ENCODE measurements at regions not wholly inside any gene's neighbourhood (a gene's known extent, or its start where the extent isn't known, plus 50 kb on each side); places are given as distances from the start of the nearest gene placed in this dataset.
"Not testable (repeated sequence)": the region's sequence is repeated elsewhere in the genome, so short reads cannot be mapped to it uniquely, and the experiment has no call there.

- no peak for DNase-seq
Measured at GRCh38 chr3:72165317-72165716, 380.4 kb upstream of the PROK2 start.

GRCh38 chr3:72164635-72164978, 379.7 kb upstream of the PROK2 start:
- DNase-seq = no peak

GRCh38 chr3:72163809-72164634, 379.1 kb upstream of the PROK2 start:
- no peak for DNase-seq

GRCh38 chr3:72162649-72163184, 377.8 kb upstream of the PROK2 start:
- DNase-seq = no peak

- DNase-seq = no peak
Measured at GRCh38 chr3:72161881-72162595, 377.1 kb upstream of the PROK2 start.

- DNase-seq = not testable (repeated sequence)
Measured at GRCh38 chr3:72161285-72161684, 376.3 kb upstream of the PROK2 start.

GRCh38 chr3:72160351-72160750, 375.4 kb upstream of the PROK2 start:
- DNase-seq = no peak

GRCh38 chr3:72159487-72159886, 374.5 kb upstream of the PROK2 start:
- DNase-seq = no peak

- DNase-seq = no peak
Measured at GRCh38 chr3:72158639-72159326, 373.8 kb upstream of the PROK2 start.

- no peak for DNase-seq
Measured at GRCh38 chr3:72157748-72158638, 373.0 kb upstream of the PROK2 start.

- DNase-seq = no peak
Measured at GRCh38 chr3:72155391-72156064, 370.6 kb upstream of the PROK2 start.

GRCh38 chr3:72154391-72155335, 369.7 kb upstream of the PROK2 start:
- no peak for DNase-seq

- no peak for DNase-seq
Measured at GRCh38 chr3:72153477-72154314, 368.7 kb upstream of the PROK2 start.

- DNase-seq = peak in 2 of 3 donors; percentile 40 to 51
Measured at GRCh38 chr3:72152551-72153476, 367.9 kb upstream of the PROK2 start.

GRCh38 chr3:72151465-72152238, 366.7 kb upstream of the PROK2 start:
- DNase-seq = no peak

GRCh38 chr3:72150634-72151412, 365.9 kb upstream of the PROK2 start:
- no peak for DNase-seq

Data from suppressor macrophage treated with lipopolysaccharide for 1 hour (primary cell).